ENCODE measurements at regions not wholly inside any gene's neighbourhood (a gene's known extent, or its start where the extent isn't known, plus 50 kb on each side); places are given as distances from the start of the nearest gene placed in this dataset.

DNA sequence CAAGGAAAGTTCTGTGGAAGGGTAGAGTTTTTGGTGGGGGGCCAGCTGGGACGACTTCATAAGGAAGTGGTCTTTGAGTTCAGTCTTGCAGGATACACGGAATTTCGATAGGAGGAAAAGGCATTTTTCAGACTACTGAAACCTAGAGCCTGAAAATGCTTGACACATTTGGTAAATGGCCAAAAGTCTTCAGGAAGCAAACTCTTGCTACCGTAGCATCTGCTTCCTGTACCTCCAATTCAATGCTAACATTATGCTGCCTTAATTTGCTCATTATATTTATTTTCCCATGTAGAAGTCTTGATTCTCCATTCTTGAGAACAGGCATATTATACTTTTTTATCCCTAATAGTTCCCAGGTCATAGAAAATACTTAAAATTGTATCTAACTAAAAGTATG, 129.3 kb upstream of the MED13 start:
- DNase-seq, result no peak

- no peak for DNase-seq
Measured at GRCh38 chr17:62193249-62193648, 128.2 kb upstream of the MED13 start.

GRCh38 chr17:62191390-62192361, 126.6 kb upstream of the MED13 start:
- no peak for DNase-seq

DNA sequence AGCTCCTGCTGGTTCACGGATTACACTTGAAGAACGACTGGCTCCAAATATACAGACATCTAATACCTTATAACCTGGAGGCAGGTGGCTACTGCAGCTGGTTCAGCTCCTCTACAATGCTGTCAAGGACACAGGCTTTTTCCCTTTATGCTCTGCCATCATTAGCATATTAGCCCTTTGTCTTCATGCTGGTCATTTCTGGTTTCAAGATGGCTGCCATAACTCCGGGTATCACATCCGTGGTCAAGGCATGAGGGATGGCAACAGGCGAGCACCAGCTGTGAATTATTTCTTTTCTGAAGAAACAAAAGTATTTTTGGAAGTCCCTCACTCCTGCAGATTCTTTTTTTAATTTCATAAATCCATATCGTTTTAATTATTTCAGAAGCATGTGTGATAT, 124.3 kb upstream of the MED13 start:
- DNase-seq, result no peak

GRCh38 chr17:62188713-62189112, 123.6 kb upstream of the MED13 start:
- no peak for DNase-seq

- no peak for DNase-seq
Measured at GRCh38 chr17:62187681-62188080, 122.6 kb upstream of the MED13 start.

DNA sequence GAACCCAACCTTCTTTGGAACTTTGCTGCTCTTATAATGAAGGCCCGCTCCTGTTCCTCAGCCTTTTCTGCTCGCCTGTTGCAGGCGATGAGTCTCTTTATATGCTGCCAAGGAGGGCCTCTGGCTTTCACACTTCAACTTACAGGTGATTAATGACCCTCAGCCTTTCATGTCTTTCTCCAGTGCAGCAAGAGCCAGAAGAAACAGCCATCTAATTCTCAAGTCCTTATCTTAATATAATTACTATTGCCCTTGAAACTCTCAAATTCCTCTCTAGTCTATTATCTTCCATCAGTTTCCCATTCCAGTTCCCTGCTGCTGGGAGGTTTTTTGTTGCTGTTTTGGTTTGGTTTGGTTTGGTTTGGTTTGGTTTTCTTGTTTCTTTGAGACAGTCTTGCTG, 121.8 kb upstream of the MED13 start:
- DNase-seq, result no peak

DNA sequence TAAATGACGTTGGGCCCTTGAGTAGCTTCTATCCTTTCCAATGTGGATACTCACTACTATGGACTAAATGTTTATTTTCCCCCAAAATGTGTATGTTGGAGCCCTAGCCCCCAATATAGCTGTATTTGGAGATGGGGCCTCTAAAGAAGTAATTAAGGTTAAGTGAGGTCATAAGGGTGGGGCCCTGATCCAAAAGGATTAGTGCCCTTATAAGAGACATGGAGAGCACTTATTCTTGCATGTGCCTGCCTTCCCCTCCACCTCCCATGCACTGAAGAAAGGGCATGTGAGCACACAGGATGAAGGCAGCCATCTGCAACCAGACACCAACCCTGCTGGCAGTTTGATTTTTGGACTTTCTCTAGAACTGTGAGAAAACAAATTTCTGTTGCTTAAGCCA, 115.7 kb upstream of the MED13 start:
- DNase-seq, result no peak

GRCh38 chr17:62179525-62180161, 114.6 kb upstream of the MED13 start:
- no peak for DNase-seq

GRCh38 chr17:62178579-62178978, 113.5 kb upstream of the MED13 start:
- DNase-seq, result no peak

GRCh38 chr17:62172492-62173291, 107.6 kb upstream of the MED13 start:
- no peak for DNase-seq

GRCh38 chr17:62167076-62167475, 102.0 kb upstream of the MED13 start:
- DNase-seq, result no peak

DNA sequence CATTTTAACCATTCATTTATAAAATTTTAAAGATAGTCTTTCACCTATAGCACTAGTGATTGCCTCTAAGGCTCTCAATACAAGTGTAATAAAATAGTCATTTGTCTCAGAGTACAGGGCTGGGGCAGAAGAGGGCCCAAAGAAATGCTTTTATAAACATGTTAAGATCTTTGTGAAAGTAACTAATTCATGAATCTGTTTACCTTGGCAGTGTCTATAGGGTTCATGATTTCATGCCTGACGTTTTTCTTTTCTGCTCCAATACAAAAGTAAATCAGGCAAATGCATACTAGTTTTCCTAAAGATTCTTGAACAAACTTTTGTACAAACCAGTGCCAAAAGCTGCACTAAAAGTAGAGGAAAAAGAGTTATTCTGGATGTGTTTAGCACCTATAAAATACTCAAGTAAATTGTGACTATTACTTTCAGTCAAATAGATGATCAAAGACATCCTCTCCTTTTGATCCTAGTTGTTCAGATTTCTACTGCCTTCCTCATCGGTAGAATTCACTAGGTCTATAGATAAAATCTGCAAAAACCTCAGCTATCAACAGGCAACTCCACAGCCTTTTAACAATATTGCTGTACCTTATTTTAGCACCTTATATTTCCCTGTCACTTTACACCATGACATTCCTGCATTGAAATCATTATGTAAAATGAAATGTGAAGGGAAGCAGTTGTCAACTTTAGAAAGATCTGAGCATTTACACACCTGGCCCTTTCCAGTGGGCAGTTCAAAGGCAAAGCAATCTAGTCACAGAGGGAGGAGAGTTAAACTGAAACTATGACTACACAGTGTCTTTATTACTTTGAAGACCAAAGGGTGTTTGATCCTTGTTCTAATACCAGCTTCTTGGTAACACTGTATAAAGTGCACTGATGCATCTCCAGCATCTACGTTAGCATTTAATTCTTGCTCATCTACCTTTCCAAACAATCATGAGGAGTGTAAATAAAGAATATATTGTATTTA, 100.0 kb upstream of the MED13 start:
- DNase-seq, result no peak

- peak; percentile 31 for DNase-seq
Measured at GRCh38 chr17:62163847-62164246, 98.8 kb upstream of the MED13 start.

GRCh38 chr17:62162898-62163297, 97.8 kb upstream of the MED13 start:
- DNase-seq, result no peak

- DNase-seq, result no peak
Measured at GRCh38 chr17:62161405-62162148, 96.5 kb upstream of the MED13 start.

DNA sequence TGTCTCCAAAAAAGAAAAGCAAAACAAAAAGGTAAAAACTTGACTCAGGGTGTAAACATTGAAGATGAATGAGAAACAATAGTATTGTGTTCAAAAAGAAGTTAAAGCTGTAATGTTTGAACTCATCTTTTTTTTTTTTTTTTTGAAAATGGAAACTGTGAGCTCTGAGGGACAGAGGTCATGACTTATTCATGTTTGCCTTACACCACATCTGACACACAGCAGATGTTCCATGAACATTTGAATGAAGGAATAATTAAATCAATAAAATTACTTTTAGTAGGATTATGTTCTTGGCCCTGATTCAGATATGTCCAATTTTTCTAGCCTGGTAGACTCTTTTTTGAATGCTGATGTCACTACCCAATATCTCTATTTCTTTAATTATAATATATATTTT, 95.7 kb upstream of the MED13 start:
- no peak for DNase-seq

DNA sequence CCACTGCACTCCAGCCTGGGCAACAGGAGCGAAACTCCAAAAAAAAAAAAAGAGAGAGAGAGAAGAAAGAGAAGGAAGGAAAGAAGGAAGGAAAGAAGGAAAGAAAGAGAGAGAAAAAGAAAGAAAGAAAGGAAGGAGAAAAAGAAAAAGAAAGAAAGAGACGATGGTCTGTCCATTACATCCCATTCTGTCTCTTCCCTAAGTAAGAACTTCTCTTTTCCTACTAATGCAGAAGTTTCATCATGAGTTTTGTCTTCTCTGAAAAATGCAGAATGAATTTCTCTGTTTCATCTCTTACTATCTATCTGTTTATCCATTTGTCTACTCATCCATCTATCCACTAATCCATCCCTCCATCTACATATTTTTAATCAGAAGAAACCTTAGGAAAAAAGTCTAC, 94.9 kb upstream of the MED13 start:
- DNase-seq, result no peak

DNA sequence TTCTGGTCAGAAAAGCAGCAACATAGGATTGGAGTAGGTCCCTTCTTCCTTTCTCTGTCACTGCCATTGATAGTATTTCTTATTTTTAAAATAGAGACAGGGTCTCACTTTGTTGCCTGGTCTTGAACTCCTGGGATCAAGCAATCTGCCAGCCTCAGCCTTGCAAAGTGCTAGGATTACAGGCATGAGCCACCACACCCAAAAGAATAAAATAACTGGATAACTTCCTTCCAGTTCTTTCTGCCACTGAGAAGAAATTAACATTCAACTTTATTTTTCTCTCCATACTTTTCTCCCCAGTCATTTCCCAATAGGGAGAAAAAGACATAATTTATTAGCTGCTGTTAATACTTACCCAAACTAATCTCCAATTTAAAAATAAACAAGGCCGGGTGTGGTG, 91.9 kb upstream of the MED13 start:
- no peak for DNase-seq

DNA sequence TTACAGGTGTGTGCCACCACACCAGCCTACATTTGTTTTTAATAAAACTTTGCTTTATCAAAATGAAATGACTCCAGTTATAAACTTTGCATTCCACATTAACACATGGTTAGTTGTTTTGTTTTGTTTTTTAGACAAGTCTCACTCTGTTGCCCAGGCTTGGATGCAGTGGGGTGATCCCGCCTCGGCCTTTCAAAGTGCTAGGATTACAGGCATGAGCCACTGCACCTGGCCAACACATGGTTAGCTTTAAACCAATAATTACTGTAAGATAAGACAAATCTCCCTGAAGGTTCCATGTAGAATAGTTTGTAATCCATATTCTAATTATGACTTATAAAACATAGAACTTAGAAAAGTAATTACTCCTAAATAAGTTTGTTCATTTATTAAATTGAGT, 89.8 kb upstream of the MED13 start:
- no peak for DNase-seq

GRCh38 chr17:62150471-62150870, 85.4 kb upstream of the MED13 start:
- DNase-seq, result no peak

- DNase-seq, result no peak
Measured at GRCh38 chr17:62149961-62150360, 84.9 kb upstream of the MED13 start.

Measured in NCI-H1105 treated with DMSO at 0.1 percent for 48 hours (cell line).